GM19328 (cell line): ENCODE measurements at regions not wholly inside any gene's neighbourhood (a gene's known extent, or its start where the extent isn't known, plus 50 kb on each side); places are given as distances from the start of the nearest gene placed in this dataset.

ENCODE experiments used
- ATAC-seq: cut with Tn5 transposase; IDR thresholded peaks from one replicate; pipeline ENCODE4 v1.9.1; 2021; ENCODE audit warnings: mild to moderate bottlenecking, moderate library complexity; ENCODE audit not compliant: unreplicated experiment

- ATAC-seq: no peak
These were observed 1247.7 kb upstream of the AGA start for GRCh38 chr4:178689926-178690325.

GRCh38 chr4:178693816-178694215, 1251.6 kb upstream of the AGA start:
- ATAC-seq: no peak

- ATAC-seq: no peak
These were observed 1254.3 kb upstream of the AGA start for GRCh38 chr4:178696515-178696914.

- no peak for ATAC-seq
These were observed 1270.2 kb upstream of the AGA start for GRCh38 chr4:178712486-178712885.

- no peak for ATAC-seq
These were observed 1295.8 kb upstream of the AGA start for GRCh38 chr4:178738026-178738425.

GRCh38 chr4:178745203-178745602, 1303.0 kb upstream of the AGA start:
- no peak for ATAC-seq

- ATAC-seq: no peak
These were observed 1310.8 kb upstream of the AGA start for GRCh38 chr4:178752954-178753525.

GRCh38 chr4:178778496-178778895, 1336.3 kb upstream of the AGA start:
- no peak for ATAC-seq

- ATAC-seq: no peak
These were observed 1339.5 kb upstream of the AGA start for GRCh38 chr4:178781779-178782178.

GRCh38 chr4:178784491-178784890, 1342.3 kb upstream of the AGA start:
- no peak for ATAC-seq

- no peak for ATAC-seq
These were observed 1347.0 kb upstream of the AGA start for GRCh38 chr4:178789279-178789678.

GRCh38 chr4:178799204-178799603, 1357.0 kb upstream of the AGA start:
- ATAC-seq: no peak

- ATAC-seq: no peak
These were observed 1365.9 kb upstream of the AGA start for GRCh38 chr4:178808106-178808505.

GRCh38 chr4:178809921-178810320, 1367.7 kb upstream of the AGA start:
- ATAC-seq: no peak

GRCh38 chr4:178811356-178811755, 1369.1 kb upstream of the AGA start:
- no peak for ATAC-seq

- no peak for ATAC-seq
These were observed 1370.6 kb upstream of the AGA start for GRCh38 chr4:178812866-178813265.

- no peak for ATAC-seq
These were observed 1372.7 kb upstream of the AGA start for GRCh38 chr4:178814908-178815307.

- no peak for ATAC-seq
These were observed 1381.5 kb upstream of the AGA start for GRCh38 chr4:178823673-178824295.

GRCh38 chr4:178836865-178837264, 1394.6 kb upstream of the AGA start:
- no peak for ATAC-seq

- ATAC-seq: no peak
These were observed 1396.5 kb upstream of the AGA start for GRCh38 chr4:178838776-178839175.

- no peak for ATAC-seq
These were observed 1414.0 kb upstream of the AGA start for GRCh38 chr4:178856139-178856800.

- ATAC-seq: no peak
These were observed 1429.2 kb upstream of the AGA start for GRCh38 chr4:178871476-178871875.
